NT2/D1 (cell line): ENCODE measurements at regions not wholly inside any gene's neighbourhood (a gene's known extent, or its start where the extent isn't known, plus 50 kb on each side); places are given as distances from the start of the nearest gene placed in this dataset.

ENCODE experiments used
- SUZ12 ChIP-seq: IDR thresholded peaks from 2 replicates; pipeline ENCODE4 v1.6.1; 2011; ENCODE audit not compliant: insufficient read length, insufficient read depth; ENCODE audit errors: extremely low read depth
- YY1 ChIP-seq: IDR thresholded peaks from 2 replicates; pipeline ENCODE4 v1.6.1; 2011; ENCODE audit not compliant: insufficient read length, insufficient read depth
- ZNF274 ChIP-seq: IDR thresholded peaks from 2 replicates; pipeline ENCODE4 v1.6.1; 2011; ENCODE audit warnings: mild to moderate bottlenecking, low read depth, low read length

DNA sequence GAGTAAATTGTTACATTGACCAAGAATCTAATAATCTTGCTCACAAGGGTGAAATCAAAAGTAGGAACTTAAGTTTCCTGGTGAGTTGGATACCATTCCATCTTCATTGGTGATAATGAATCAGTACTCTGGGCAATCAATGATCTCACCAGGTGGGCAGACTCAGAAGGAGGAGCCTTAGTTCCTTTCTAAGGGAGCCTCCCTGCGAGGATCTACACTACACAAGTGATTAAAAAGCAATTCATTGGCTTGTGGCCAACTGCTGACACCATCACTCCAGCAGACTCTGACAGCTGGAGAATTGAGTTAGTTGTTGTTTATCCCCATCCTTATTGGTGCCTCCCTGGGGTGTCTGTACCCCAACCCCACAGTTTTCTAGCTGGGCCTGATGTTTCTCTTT, 84.1 kb upstream of the VANGL1 start:
- TF ChIP-seq YY1 (no peak), ZNF274 (no peak), SUZ12 (no peak)
